Fibroblast of lung (primary cell): ENCODE measurements at regions not wholly inside any gene's neighbourhood (a gene's known extent, or its start where the extent isn't known, plus 50 kb on each side); places are given as distances from the start of the nearest gene placed in this dataset.
"Not testable (repeated sequence)": the region's sequence is repeated elsewhere in the genome, so short reads cannot be mapped to it uniquely, and the experiment has no call there.

Experiments used
- DNase-seq, 2 donors: peaks; one replicate each; pipeline versions ENCODE4 v3.0.0 to v3.0.0-alpha.2; 2010; ENCODE audit warnings: low read depth in 2 of 2
- H2AFZ ChIP-seq: 2 replicates; pipeline ENCODE4 v1.5.1; 2012; ENCODE audit warnings: low read length, control low read depth, inconsistent platforms
- H3K27ac ChIP-seq: 2 replicates; pipeline ENCODE4 v1.5.1; 2011; ENCODE audit warnings: low read length, control low read depth; ENCODE audit not compliant: insufficient read depth
- H3K27me3 ChIP-seq: 2 replicates; pipeline ENCODE4 v1.5.1; 2011; ENCODE audit warnings: mild to moderate bottlenecking, low read length; ENCODE audit not compliant: control insufficient read depth, insufficient read depth
- H3K36me3 ChIP-seq: 2 replicates; pipeline ENCODE4 v1.5.1; 2011; ENCODE audit warnings: low read length; ENCODE audit not compliant: control insufficient read depth, insufficient read depth
- H3K4me1 ChIP-seq: 2 replicates; pipeline ENCODE4 v1.5.1; 2011; ENCODE audit warnings: low read length; ENCODE audit not compliant: control insufficient read depth, insufficient read depth; ENCODE audit errors: extremely low read depth
- H3K4me2 ChIP-seq: 2 replicates; pipeline ENCODE4 v1.5.1; 2011; ENCODE audit warnings: low read length, control low read depth; ENCODE audit not compliant: insufficient read depth; ENCODE audit errors: extremely low read depth
- H3K4me3 ChIP-seq, 4 experiments: fragments of 200-600 bp in 1 of 4; sonication (generic) in 1 of 4; replicated peaks in 1 of 4; 2 replicates each; pipeline ENCODE4 v1.5.1; 2011 to 2016; ENCODE audit warnings: low read length in 4 of 4, low read depth in 3 of 4, mild to moderate bottlenecking in 3 of 4, control low read depth in 2 of 4, inconsistent platforms in 1 of 4, mixed read lengths in 1 of 4; ENCODE audit not compliant: insufficient read depth in 1 of 4; ENCODE audit errors: control extremely low read depth in 1 of 4
- H3K79me2 ChIP-seq: 2 replicates; pipeline ENCODE4 v1.5.1; 2012; ENCODE audit warnings: mild to moderate bottlenecking, low read length, inconsistent platforms; ENCODE audit not compliant: control insufficient read depth, insufficient read depth
- H3K9ac ChIP-seq: 2 replicates; pipeline ENCODE4 v1.5.1; 2011; ENCODE audit warnings: mild to moderate bottlenecking, low read length, control low read depth; ENCODE audit not compliant: insufficient read depth
- H3K9me3 ChIP-seq: 2 replicates; pipeline ENCODE4 v1.5.1; 2012; ENCODE audit warnings: low read depth, low read length; ENCODE audit not compliant: control insufficient read depth, insufficient read depth
- H4K20me1 ChIP-seq: 2 replicates; pipeline ENCODE4 v1.5.1; 2011; ENCODE audit warnings: low read length; ENCODE audit not compliant: control insufficient read depth, insufficient read depth; ENCODE audit errors: extremely low read depth
- EZH2 ChIP-seq: IDR thresholded peaks from 2 replicates; pipeline ENCODE4 v1.5.1; 2012; ENCODE audit warnings: low read length, control low read depth, mild to moderate bottlenecking; ENCODE audit errors: missing control alignments
- TF ChIP-seq, protein P1 (sequence below), 2 donors: IDR thresholded peaks in 1 of 2; conservative IDR thresholded peaks in 1 of 2; 1 replicate in 1 of 2; 2 replicates in 1 of 2; pipeline ENCODE4 v1.5.1; 2011 to 2012; ENCODE audit warnings: low read length in 2 of 2, control low read depth in 1 of 2, inconsistent platforms in 1 of 2, low read depth in 1 of 2, mild to moderate bottlenecking in 1 of 2

GRCh38 chr4:59666645-59667044, 1533.5 kb upstream of the ADGRL3 start:
- H3K4me1 ChIP-seq = no peaks in the 10 kb centered on the region
- H3K4me3 ChIP-seq = no peak overlapping the region
- no peaks in the 10 kb centered on the region for H3K27me3 ChIP-seq
- no peaks in the 10 kb centered on the region for H3K79me2 ChIP-seq
- DNase-seq = no peak
- no peak overlapping the region for H2AFZ ChIP-seq
- H3K4me2 ChIP-seq = no peak overlapping the region
- H3K36me3 ChIP-seq = no peaks in the 10 kb centered on the region
- H3K9ac ChIP-seq = no peak overlapping the region
- no peaks in the 10 kb centered on the region for H4K20me1 ChIP-seq
- TF ChIP-seq, protein P1, sequence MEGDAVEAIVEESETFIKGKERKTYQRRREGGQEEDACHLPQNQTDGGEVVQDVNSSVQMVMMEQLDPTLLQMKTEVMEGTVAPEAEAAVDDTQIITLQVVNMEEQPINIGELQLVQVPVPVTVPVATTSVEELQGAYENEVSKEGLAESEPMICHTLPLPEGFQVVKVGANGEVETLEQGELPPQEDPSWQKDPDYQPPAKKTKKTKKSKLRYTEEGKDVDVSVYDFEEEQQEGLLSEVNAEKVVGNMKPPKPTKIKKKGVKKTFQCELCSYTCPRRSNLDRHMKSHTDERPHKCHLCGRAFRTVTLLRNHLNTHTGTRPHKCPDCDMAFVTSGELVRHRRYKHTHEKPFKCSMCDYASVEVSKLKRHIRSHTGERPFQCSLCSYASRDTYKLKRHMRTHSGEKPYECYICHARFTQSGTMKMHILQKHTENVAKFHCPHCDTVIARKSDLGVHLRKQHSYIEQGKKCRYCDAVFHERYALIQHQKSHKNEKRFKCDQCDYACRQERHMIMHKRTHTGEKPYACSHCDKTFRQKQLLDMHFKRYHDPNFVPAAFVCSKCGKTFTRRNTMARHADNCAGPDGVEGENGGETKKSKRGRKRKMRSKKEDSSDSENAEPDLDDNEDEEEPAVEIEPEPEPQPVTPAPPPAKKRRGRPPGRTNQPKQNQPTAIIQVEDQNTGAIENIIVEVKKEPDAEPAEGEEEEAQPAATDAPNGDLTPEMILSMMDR (conservative IDR thresholded peaks at IDR 0.05 in 1 of 2, IDR thresholded peaks at IDR 0.05 in 1 of 2; ENCODE audit: low read depth in 1 of 2, low read length in 2 of 2) = no peak
- no peak for TF ChIP-seq EZH2
- H3K27ac ChIP-seq = no peak overlapping the region
- no peaks in the 10 kb centered on the region for H3K9me3 ChIP-seq

- Histone ChIP-seq H3K4me3 (no peak overlapping the region), H3K4me1 (no peaks in the 10 kb centered on the region), H3K9ac (no peak overlapping the region), H4K20me1 (no peaks in the 10 kb centered on the region), H3K27ac (no peak overlapping the region), H3K79me2 (no peaks in the 10 kb centered on the region), H3K36me3 (no peaks in the 10 kb centered on the region), H3K27me3 (no peaks in the 10 kb centered on the region), H3K4me2 (no peak overlapping the region), H3K9me3 (no peaks in the 10 kb centered on the region), H2AFZ (no peak overlapping the region)
- TF ChIP-seq, protein P1 (conservative IDR thresholded peaks at IDR 0.05 in 1 of 2, IDR thresholded peaks at IDR 0.05 in 1 of 2; ENCODE audit: low read depth in 1 of 2, low read length in 2 of 2) = no peak
- no peak for TF ChIP-seq EZH2
- no peak for DNase-seq
These were observed 1529.1 kb upstream of the ADGRL3 start for GRCh38 chr4:59671037-59671436.

- Histone ChIP-seq H3K4me3 (no peak overlapping the region), H3K4me2 (no peak overlapping the region), H3K9me3 (no peaks in the 10 kb centered on the region), H3K27ac (no peak overlapping the region), H3K9ac (no peak overlapping the region), H4K20me1 (no peaks in the 10 kb centered on the region), H2AFZ (no peak overlapping the region), H3K4me1 (no peaks in the 10 kb centered on the region), H3K27me3 (no peaks in the 10 kb centered on the region), H3K79me2 (no peaks in the 10 kb centered on the region), H3K36me3 (no peaks in the 10 kb centered on the region)
- no peak for TF ChIP-seq EZH2
- TF ChIP-seq, protein P1 (conservative IDR thresholded peaks at IDR 0.05 in 1 of 2, IDR thresholded peaks at IDR 0.05 in 1 of 2; ENCODE audit: low read depth in 1 of 2, low read length in 2 of 2) = no peak
- no peak for DNase-seq
These were observed 1523.7 kb upstream of the ADGRL3 start for GRCh38 chr4:59676389-59676788.

GRCh38 chr4:59676992-59677391, 1523.1 kb upstream of the ADGRL3 start:
- DNase-seq, H2AFZ ChIP-seq, H3K4me3 ChIP-seq, H3K4me1 ChIP-seq, H3K79me2 ChIP-seq, H3K36me3 ChIP-seq, H3K27me3 ChIP-seq, H3K9ac ChIP-seq, H3K27ac ChIP-seq, H3K9me3 ChIP-seq, H4K20me1 ChIP-seq, H3K4me2 ChIP-seq: not testable (repeated sequence)
